ENCODE measurements at regions not wholly inside any gene's neighbourhood (a gene's known extent, or its start where the extent isn't known, plus 50 kb on each side); places are given as distances from the start of the nearest gene placed in this dataset.

DNA sequence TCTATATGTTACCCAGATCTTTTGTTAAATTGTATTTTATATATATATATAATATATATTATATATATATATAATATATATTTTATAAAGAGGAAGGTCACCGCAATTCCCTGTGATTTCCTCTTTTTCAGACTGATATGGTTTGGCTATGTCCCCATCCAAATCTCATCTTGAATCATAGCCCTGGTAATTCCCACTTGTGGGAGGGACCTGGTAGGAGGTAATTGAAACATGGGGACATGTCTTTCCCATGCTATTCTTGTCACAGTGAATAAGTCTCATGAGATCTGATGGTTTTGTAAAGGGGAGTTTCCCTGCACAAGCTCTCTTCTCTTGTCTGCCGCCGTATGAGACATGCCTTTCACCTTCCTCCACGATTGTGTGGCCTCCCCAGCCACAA lies 157.6 kb downstream of the RAB38 start:
- no peak overlapping the region for H3K4me3 ChIP-seq (ENCODE audit: low read depth, low read length)
- TF ChIP-seq, protein P1, sequence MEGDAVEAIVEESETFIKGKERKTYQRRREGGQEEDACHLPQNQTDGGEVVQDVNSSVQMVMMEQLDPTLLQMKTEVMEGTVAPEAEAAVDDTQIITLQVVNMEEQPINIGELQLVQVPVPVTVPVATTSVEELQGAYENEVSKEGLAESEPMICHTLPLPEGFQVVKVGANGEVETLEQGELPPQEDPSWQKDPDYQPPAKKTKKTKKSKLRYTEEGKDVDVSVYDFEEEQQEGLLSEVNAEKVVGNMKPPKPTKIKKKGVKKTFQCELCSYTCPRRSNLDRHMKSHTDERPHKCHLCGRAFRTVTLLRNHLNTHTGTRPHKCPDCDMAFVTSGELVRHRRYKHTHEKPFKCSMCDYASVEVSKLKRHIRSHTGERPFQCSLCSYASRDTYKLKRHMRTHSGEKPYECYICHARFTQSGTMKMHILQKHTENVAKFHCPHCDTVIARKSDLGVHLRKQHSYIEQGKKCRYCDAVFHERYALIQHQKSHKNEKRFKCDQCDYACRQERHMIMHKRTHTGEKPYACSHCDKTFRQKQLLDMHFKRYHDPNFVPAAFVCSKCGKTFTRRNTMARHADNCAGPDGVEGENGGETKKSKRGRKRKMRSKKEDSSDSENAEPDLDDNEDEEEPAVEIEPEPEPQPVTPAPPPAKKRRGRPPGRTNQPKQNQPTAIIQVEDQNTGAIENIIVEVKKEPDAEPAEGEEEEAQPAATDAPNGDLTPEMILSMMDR (IDR thresholded peaks at IDR 0.05; ENCODE audit: low read depth, low read length, missing control alignments): no peak
- no peak for DNase-seq (ENCODE audit: low read depth)

DNA sequence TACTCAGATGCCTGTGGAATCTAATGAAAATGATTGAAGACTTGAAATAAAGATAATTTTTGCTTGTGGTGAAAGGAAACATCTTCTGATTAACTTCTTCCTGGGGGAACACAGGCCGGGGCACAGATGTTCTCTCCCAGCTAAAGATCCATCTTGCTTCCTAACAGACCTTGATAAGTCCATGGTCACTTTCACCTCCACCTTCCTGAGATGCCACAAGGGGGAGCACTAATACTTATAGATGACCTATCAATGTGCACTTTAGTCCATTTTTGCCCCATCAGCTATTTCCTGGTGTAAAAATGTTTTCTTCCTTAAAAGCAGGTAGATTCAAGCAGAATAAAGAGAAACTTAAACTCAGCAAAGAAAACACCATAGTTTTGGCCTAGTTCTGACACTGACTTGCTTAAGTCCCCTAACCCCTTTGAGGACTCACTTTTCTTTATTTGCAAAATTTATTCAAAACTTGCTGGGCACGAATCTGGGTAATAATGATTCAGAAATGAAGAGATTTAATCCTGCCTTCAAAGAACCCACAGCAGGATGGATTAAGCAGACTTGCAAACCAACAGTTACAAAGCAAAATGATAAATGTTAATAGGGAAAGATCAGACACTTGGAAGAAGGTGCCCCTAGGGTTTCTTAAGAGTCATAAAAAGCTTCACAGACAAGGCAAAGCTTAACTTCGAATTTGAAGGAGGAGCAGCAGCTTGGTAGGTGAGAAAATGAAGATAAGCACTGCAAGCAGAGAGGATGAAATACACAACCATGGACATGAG lies 158.7 kb downstream of the RAB38 start:
- peak; percentile 54 for DNase-seq (ENCODE audit: low read depth)
- TF ChIP-seq, protein P1 (IDR thresholded peaks at IDR 0.05; ENCODE audit: low read depth, low read length, missing control alignments): peak; percentile 69
- no peak overlapping the region for H3K4me3 ChIP-seq (ENCODE audit: low read depth, low read length)

DNA sequence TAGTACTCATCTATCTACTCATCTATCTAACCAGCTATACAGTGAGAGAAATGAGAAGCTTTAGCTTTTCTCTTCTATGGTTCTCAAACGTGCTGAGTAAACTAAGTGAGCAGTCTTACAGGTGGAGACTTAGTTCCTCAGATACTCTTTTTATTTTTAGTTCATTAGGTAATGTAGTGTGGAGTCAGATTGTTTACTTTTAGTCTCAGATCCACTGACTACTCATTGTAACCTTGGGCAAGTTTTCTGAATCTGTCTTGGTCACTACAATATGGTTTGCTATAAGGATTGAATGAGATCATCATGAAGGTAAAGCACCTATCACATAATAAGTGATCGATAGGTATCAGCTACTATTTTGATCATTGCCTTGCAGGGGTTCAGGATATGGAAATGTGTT lies 160.1 kb downstream of the RAB38 start:
- no peak for DNase-seq (ENCODE audit: low read depth)
- TF ChIP-seq, protein P1 (IDR thresholded peaks at IDR 0.05; ENCODE audit: low read depth, low read length, missing control alignments): no peak

DNA sequence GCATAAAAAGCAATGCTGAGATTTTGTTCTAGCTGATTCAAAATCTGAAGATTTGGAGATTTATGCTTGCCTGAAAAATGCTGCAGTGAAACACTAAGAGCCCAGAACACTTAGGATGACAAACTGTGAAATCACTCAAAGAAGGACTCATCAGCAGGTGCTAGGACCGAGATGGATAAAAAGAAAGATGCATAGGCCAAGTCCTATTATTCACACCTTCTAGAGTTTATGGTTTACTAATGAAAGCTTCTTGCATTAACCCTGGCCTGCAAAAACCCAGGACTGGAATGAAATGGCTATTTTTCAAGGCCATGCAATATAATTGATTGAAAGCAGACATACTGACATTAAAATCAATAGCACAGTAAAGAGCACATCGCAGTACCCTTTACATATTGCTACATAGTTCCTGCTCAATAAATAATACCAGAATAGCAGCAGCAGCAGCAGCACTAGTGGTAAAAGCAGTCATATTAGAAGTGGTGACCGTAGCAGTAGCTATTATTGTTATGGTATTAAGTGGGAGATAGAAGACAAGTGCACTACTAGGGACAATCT lies 161.7 kb downstream of the RAB38 start:
- TF ChIP-seq, protein P1 (IDR thresholded peaks at IDR 0.05; ENCODE audit: low read depth, low read length, missing control alignments): no peak
- no peak overlapping the region for H3K4me3 ChIP-seq (ENCODE audit: low read depth, low read length)
- DNase-seq (ENCODE audit: low read depth): no peak

More for the DNA sequence above, 160.1 kb downstream of the RAB38 start:
- no peak overlapping the region for H3K4me3 ChIP-seq (ENCODE audit: low read depth, low read length)

DNA sequence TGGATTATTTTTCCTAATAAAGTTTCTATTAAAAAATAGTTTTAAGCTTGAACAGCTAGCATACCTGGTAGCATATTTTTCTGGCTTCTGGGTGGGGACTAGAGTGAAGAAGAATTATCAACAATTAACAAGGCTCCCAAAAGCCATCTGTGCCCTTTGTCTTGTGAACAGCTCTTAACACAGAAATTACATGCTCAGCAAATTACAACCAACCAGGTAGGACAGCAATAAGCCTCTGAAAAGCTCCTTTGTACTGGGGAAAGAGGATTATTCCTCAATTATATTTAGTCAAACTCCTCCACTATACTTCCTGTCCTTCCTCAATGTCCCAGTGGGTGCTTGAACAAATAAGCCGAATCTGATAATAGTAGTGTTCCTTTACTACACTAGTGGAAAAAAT lies 162.8 kb downstream of the RAB38 start:
- DNase-seq (ENCODE audit: low read depth): no peak
- H3K4me3 ChIP-seq (ENCODE audit: low read depth, low read length): no peak overlapping the region
- TF ChIP-seq, protein P1 (IDR thresholded peaks at IDR 0.05; ENCODE audit: low read depth, low read length, missing control alignments): no peak

DNA sequence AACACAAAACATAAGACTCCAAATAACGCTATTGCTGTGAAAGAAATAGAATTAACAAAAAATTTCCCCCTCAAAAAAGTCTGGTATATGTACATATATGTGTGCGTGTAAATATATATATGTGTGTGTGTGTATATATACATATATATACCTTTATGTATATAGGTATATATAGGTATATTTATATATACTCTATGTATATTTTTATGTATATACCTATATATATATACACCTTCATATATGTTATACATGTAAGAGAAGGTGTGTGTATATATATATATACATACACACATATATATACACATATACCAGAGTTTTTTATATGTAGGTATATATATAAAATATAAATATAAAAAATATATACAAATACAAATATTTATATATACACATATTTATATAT lies 199.2 kb downstream of the RAB38 start:
- TF ChIP-seq, protein P1 (IDR thresholded peaks at IDR 0.05; ENCODE audit: low read depth, low read length, missing control alignments): no peak
- no peak overlapping the region for H3K4me3 ChIP-seq (ENCODE audit: low read depth, low read length)
- no peak for DNase-seq (ENCODE audit: low read depth)

DNA sequence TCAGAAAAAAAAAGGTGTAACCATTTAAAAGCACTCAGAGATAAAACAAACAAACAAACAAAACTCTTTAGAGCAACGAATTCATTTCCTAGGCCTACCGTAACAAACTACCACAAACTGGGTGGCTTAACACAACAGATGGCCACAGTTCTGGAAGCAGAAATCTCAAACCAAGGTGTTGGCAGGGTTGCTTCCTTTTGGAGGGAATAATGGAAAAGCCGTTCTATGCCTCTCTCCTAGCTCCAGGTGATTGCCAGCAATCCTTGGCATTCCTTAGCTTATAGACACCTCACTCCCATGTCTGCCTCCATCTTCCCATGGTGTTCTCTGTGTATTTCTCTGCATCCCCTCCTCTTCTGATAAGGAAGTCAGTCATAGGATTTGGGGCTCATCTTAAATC lies 200.4 kb downstream of the RAB38 start:
- DNase-seq (ENCODE audit: low read depth): no peak
- TF ChIP-seq, protein P1 (IDR thresholded peaks at IDR 0.05; ENCODE audit: low read depth, low read length, missing control alignments): no peak
- H3K4me3 ChIP-seq (ENCODE audit: low read depth, low read length): no peak overlapping the region
